ENCODE measurements at regions not wholly inside any gene's neighbourhood (a gene's known extent, or its start where the extent isn't known, plus 50 kb on each side); places are given as distances from the start of the nearest gene placed in this dataset.
A peak's percentile ranks its signal among the peaks of the same experiment; 100 is the strongest.

DNA sequence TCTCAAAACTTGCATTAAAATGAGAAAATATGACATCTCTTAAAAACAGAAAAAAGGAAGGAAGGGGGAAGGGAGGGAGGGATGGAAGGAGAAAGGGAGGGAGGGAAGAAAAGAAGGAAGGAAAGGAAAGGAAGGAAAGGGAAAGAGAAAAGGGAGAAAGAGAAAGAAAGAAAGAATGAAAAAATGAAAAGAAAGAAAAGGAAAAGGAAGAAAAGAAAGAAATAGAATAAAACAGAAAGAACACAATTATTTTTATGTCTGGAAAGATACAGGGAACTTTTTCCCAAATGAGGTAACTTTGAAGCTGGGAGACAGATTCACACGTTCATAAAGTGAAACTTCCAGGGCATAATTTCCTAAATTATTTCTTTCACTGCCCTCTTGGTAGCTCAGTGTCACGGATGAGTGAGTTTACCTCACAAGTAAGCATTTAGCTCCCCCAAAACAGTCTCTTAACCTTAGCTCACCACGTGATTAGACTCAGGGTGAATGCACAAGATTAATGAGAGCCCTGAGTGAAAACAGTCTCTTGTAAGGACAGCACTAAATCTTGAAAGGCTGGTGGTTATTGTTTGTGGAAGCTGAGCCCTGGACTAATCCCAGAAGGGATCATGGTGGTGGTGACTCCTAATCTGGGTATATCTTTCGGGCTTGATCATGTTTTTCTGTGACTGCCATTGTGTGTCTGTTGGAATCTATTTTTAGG, 74.1 kb upstream of the HDAC9 start (continued):
- TF ChIP-seq ATF7 (IDR thresholded peaks at IDR 0.05; ENCODE audit: low read depth) = 0 out of 2 replicates have a peak, but pooled peaks have one; percentile 12
- no peak for TF ChIP-seq PBX3 (IDR thresholded peaks at IDR 0.05; ENCODE audit: insufficient replicate concordance, low read depth, low read length)
- TF ChIP-seq RB1 (IDR thresholded peaks at IDR 0.05; ENCODE audit: borderline replicate concordance) = no peak
- TF ChIP-seq, protein P1, sequence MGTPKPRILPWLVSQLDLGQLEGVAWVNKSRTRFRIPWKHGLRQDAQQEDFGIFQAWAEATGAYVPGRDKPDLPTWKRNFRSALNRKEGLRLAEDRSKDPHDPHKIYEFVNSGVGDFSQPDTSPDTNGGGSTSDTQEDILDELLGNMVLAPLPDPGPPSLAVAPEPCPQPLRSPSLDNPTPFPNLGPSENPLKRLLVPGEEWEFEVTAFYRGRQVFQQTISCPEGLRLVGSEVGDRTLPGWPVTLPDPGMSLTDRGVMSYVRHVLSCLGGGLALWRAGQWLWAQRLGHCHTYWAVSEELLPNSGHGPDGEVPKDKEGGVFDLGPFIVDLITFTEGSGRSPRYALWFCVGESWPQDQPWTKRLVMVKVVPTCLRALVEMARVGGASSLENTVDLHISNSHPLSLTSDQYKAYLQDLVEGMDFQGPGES (IDR thresholded peaks at IDR 0.05) = no peak
- no peak for TF ChIP-seq SMARCA5 (IDR thresholded peaks at IDR 0.05)
- TF ChIP-seq ZZZ3 (IDR thresholded peaks at IDR 0.05; ENCODE audit: control insufficient read depth, insufficient read length, low read depth) = no peak
- TF ChIP-seq, protein P2, sequence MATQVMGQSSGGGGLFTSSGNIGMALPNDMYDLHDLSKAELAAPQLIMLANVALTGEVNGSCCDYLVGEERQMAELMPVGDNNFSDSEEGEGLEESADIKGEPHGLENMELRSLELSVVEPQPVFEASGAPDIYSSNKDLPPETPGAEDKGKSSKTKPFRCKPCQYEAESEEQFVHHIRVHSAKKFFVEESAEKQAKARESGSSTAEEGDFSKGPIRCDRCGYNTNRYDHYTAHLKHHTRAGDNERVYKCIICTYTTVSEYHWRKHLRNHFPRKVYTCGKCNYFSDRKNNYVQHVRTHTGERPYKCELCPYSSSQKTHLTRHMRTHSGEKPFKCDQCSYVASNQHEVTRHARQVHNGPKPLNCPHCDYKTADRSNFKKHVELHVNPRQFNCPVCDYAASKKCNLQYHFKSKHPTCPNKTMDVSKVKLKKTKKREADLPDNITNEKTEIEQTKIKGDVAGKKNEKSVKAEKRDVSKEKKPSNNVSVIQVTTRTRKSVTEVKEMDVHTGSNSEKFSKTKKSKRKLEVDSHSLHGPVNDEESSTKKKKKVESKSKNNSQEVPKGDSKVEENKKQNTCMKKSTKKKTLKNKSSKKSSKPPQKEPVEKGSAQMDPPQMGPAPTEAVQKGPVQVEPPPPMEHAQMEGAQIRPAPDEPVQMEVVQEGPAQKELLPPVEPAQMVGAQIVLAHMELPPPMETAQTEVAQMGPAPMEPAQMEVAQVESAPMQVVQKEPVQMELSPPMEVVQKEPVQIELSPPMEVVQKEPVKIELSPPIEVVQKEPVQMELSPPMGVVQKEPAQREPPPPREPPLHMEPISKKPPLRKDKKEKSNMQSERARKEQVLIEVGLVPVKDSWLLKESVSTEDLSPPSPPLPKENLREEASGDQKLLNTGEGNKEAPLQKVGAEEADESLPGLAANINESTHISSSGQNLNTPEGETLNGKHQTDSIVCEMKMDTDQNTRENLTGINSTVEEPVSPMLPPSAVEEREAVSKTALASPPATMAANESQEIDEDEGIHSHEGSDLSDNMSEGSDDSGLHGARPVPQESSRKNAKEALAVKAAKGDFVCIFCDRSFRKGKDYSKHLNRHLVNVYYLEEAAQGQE (IDR thresholded peaks at IDR 0.05; ENCODE audit: low read depth, low read length) = no peak
- no peak for TF ChIP-seq JUNB (IDR thresholded peaks at IDR 0.05)
- TF ChIP-seq, protein P3, sequence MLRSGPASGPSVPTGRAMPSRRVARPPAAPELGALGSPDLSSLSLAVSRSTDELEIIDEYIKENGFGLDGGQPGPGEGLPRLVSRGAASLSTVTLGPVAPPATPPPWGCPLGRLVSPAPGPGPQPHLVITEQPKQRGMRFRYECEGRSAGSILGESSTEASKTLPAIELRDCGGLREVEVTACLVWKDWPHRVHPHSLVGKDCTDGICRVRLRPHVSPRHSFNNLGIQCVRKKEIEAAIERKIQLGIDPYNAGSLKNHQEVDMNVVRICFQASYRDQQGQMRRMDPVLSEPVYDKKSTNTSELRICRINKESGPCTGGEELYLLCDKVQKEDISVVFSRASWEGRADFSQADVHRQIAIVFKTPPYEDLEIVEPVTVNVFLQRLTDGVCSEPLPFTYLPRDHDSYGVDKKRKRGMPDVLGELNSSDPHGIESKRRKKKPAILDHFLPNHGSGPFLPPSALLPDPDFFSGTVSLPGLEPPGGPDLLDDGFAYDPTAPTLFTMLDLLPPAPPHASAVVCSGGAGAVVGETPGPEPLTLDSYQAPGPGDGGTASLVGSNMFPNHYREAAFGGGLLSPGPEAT (IDR thresholded peaks at IDR 0.05; ENCODE audit: low read depth) = peak; percentile 34; the same call in 1 of the 2 replicates
- TF ChIP-seq, protein P4, sequence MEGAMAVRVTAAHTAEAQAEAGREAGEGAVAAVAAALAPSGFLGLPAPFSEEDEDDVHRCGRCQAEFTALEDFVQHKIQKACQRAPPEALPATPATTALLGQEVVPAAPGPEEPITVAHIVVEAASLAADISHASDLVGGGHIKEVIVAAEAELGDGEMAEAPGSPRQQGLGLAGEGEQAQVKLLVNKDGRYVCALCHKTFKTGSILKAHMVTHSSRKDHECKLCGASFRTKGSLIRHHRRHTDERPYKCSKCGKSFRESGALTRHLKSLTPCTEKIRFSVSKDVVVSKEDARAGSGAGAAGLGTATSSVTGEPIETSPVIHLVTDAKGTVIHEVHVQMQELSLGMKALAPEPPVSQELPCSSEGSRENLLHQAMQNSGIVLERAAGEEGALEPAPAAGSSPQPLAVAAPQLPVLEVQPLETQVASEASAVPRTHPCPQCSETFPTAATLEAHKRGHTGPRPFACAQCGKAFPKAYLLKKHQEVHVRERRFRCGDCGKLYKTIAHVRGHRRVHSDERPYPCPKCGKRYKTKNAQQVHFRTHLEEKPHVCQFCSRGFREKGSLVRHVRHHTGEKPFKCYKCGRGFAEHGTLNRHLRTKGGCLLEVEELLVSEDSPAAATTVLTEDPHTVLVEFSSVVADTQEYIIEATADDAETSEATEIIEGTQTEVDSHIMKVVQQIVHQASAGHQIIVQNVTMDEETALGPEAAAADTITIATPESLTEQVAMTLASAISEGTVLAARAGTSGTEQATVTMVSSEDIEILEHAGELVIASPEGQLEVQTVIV (IDR thresholded peaks at IDR 0.05; ENCODE audit: borderline replicate concordance, partially characterized antibody) = no peak
- no peak for TF ChIP-seq KDM1A (IDR thresholded peaks at IDR 0.05; ENCODE audit: borderline replicate concordance)
- peak in 1 of 2 experiments; percentile 48; a peak in 2 of 4 replicates for TF ChIP-seq IKZF2 (IDR thresholded peaks at IDR 0.05)
- peak; percentile 63; the same call in 1 of the 2 replicates for TF ChIP-seq MTA2 (IDR thresholded peaks at IDR 0.05; ENCODE audit: low read depth)
- no peak for TF ChIP-seq HSF1 (IDR thresholded peaks at IDR 0.05; ENCODE audit: low read depth, low read length)
- no peak for TF ChIP-seq NR2C1 (IDR thresholded peaks at IDR 0.05)
- no peak for TF ChIP-seq EP300 (IDR thresholded peaks at IDR 0.05; ENCODE audit: borderline replicate concordance in 1 of 2, control insufficient read depth in 1 of 2, low read depth in 2 of 2, low read length in 2 of 2)
- TF ChIP-seq CBFB (IDR thresholded peaks at IDR 0.05; ENCODE audit: low read depth) = no peak
- TF ChIP-seq PAX5 (IDR thresholded peaks at IDR 0.05; ENCODE audit: borderline replicate concordance, low read depth, low read length) = peak; percentile 83; the same call in 1 of the 2 replicates
